Osteoblast (primary cell): ENCODE measurements at regions not wholly inside any gene's neighbourhood (a gene's known extent, or its start where the extent isn't known, plus 50 kb on each side); places are given as distances from the start of the nearest gene placed in this dataset.

ENCODE experiments used
- DNase-seq: peaks from one replicate; pipeline ENCODE4 v3.0.0; 2011; ENCODE audit warnings: low spot score, mixed read lengths; ENCODE audit not compliant: insufficient read length; ENCODE audit errors: missing footprints
- H2AFZ ChIP-seq: 2 replicates; pipeline ENCODE4 v1.6.0; 2011; ENCODE audit warnings: mild to moderate bottlenecking, low read length
- H3K27ac ChIP-seq: 2 replicates; pipeline ENCODE4 v1.5.1; 2011; ENCODE audit warnings: mild to moderate bottlenecking, low read depth, low read length, moderate library complexity
- H3K27me3 ChIP-seq: 2 replicates; pipeline ENCODE4 v1.6.0; 2012; ENCODE audit warnings: mild to moderate bottlenecking, control low read depth, inconsistent platforms, low read length, moderate library complexity; ENCODE audit not compliant: insufficient read depth
- H3K36me3 ChIP-seq: 2 replicates; pipeline ENCODE4 v1.5.1; 2011; ENCODE audit warnings: mild to moderate bottlenecking, low read length, control low read depth, moderate library complexity; ENCODE audit not compliant: insufficient read depth
- H3K4me1 ChIP-seq: 2 replicates; pipeline ENCODE4 v1.5.1; 2011; ENCODE audit warnings: mild to moderate bottlenecking, low read length, control low read depth, moderate library complexity; ENCODE audit not compliant: insufficient read depth
- H3K4me2 ChIP-seq: 2 replicates; pipeline ENCODE4 v1.6.0; 2011; ENCODE audit warnings: mild to moderate bottlenecking, low read length; ENCODE audit not compliant: insufficient read depth
- H3K4me3 ChIP-seq: fragments of 200-600 bp; sonication (generic); 3 replicates; pipeline ENCODE4 v1.5.1; 2012; ENCODE audit warnings: mild to moderate bottlenecking, low read length, inconsistent platforms; ENCODE audit not compliant: insufficient read depth
- H3K79me2 ChIP-seq: 2 replicates; pipeline ENCODE4 v1.6.0; 2012; ENCODE audit warnings: mild to moderate bottlenecking, low read length, control low read depth, inconsistent platforms; ENCODE audit not compliant: insufficient read depth
- H3K9me3 ChIP-seq: 2 replicates; pipeline ENCODE4 v1.5.1; 2011; ENCODE audit warnings: low read depth, low read length, control low read depth
- H4K20me1 ChIP-seq: 2 replicates; pipeline ENCODE4 v1.6.0; 2012; ENCODE audit warnings: mild to moderate bottlenecking, low read length, control low read depth; ENCODE audit not compliant: insufficient read depth
- TF ChIP-seq, protein P1 (sequence below): IDR thresholded peaks from 2 replicates; pipeline ENCODE4 v1.5.1; 2011; ENCODE audit warnings: mild to moderate bottlenecking, low read depth, low read length, moderate library complexity; ENCODE audit errors: extremely low read depth

DNA sequence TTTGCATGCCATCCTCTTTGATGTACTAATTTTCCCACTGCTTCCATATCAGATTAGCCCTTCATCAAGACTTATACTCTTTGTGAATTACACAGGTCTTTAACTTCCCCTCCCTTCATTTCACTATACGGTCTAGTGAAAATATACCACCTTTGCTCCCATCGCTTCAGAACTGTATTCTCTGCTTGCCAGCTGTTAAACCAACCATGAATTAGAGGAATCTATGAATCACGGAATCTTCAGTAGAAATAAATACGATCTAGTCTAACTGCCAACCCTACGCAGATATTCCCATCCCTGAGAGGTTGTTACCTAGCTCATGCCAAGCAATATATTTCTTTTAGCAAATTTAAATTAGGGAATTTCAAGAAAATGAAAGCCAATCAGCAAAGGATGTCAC, 177.8 kb upstream of the MPPED2 start:
- peaks cover 1% of the 10 kb centered on the region for H3K9me3 ChIP-seq

DNA sequence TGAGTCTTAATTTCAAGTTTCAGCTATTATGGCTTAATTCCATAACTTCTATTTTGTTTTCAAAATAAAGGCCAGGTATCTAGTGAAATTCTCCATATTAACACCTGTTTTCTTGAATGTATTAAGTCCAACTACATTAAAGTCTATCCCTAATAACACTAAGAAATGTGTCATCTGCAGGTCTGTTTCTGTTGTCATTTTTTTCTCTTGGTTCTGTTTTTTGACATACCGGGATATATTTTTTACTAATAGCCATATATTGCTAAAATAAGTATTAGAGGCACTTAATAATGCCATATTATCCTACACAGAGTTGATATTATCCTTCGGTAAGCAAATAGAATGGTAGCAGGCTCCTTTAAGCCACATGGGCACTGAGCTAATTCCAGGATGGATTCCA, 176.0 kb upstream of the MPPED2 start:
- Histone ChIP-seq H3K9me3 (peaks cover 1% of the 10 kb centered on the region), H3K4me2 (no peak overlapping the region), H3K79me2 (no peaks in the 10 kb centered on the region), H3K4me3 (no peak overlapping the region), H3K27ac (no peak overlapping the region), H3K4me1 (no peaks in the 10 kb centered on the region), H3K27me3 (no peaks in the 10 kb centered on the region), H2AFZ (no peak overlapping the region), H3K36me3 (no peaks in the 10 kb centered on the region), H4K20me1 (no peaks in the 10 kb centered on the region)
- TF ChIP-seq, protein P1, sequence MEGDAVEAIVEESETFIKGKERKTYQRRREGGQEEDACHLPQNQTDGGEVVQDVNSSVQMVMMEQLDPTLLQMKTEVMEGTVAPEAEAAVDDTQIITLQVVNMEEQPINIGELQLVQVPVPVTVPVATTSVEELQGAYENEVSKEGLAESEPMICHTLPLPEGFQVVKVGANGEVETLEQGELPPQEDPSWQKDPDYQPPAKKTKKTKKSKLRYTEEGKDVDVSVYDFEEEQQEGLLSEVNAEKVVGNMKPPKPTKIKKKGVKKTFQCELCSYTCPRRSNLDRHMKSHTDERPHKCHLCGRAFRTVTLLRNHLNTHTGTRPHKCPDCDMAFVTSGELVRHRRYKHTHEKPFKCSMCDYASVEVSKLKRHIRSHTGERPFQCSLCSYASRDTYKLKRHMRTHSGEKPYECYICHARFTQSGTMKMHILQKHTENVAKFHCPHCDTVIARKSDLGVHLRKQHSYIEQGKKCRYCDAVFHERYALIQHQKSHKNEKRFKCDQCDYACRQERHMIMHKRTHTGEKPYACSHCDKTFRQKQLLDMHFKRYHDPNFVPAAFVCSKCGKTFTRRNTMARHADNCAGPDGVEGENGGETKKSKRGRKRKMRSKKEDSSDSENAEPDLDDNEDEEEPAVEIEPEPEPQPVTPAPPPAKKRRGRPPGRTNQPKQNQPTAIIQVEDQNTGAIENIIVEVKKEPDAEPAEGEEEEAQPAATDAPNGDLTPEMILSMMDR: no peak
- DNase-seq: no peak

More for the DNA sequence above, 177.8 kb upstream of the MPPED2 start:
- Histone ChIP-seq H3K36me3 (no peaks in the 10 kb centered on the region), H3K4me3 (no peak overlapping the region), H3K27ac (no peak overlapping the region), H3K4me2 (no peak overlapping the region), H3K4me1 (no peaks in the 10 kb centered on the region), H2AFZ (no peak overlapping the region), H3K79me2 (no peaks in the 10 kb centered on the region), H3K27me3 (no peaks in the 10 kb centered on the region), H4K20me1 (no peaks in the 10 kb centered on the region)
- DNase-seq: no peak
- TF ChIP-seq, protein P1: no peak

DNA sequence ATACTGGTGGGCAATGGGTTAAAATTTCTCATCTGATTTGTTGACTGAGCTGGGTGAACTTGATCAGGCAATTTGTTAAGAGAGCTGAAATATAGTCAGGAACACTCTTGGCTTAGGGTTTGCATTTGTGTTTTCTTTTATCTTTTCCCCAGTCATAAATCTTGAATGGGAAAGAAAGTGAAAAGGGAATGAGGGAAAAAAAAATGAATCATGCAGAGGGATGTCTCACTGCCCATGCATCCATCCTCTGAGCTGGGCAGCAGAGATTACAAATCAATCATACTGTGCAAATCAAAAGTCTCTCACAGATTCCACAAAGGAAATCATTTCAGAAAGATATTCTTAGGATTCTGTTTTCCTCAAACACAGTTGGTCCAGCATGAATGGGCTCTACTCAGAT, 174.2 kb upstream of the MPPED2 start:
- H3K36me3 ChIP-seq: no peaks in the 10 kb centered on the region
- H3K9me3 ChIP-seq: peaks cover 1% of the 10 kb centered on the region
- H3K4me2 ChIP-seq: no peak overlapping the region
- no peak overlapping the region for H3K4me3 ChIP-seq
- no peaks in the 10 kb centered on the region for H4K20me1 ChIP-seq
- no peaks in the 10 kb centered on the region for H3K79me2 ChIP-seq
- H3K27me3 ChIP-seq: no peaks in the 10 kb centered on the region
- H3K27ac ChIP-seq: no peak overlapping the region
- no peak for DNase-seq
- no peak overlapping the region for H2AFZ ChIP-seq
- TF ChIP-seq, protein P1: no peak
- H3K4me1 ChIP-seq: no peaks in the 10 kb centered on the region

DNA sequence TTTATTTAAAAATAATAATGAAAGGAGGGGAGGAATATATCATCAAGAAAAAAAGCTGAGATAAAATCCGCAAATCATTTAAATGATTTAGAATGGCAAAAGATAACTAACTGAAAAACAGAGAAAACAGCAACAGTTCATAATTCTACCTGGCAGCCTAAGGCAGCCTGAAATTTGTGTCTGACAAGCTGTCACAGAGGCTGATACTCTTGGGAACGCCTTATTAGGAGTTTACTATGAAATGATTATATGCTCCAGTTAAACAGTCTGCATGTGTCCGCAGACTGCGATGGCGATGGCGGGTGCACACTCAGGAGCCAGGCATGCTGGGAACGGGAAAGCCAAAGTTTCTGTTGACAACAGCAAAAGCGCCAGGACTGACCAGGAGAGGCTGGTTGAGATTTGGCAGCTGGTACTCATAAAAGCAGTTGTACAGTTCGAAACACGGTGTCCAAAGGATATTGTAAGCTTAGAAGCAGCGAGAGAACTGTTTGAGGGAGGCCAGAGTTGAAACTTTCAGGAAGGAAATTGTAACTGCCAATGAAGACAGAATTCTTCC, 172.9 kb upstream of the MPPED2 start:
- H3K4me2 ChIP-seq: no peak overlapping the region
- TF ChIP-seq, protein P1: no peak
- no peak overlapping the region for H3K27ac ChIP-seq
- no peaks in the 10 kb centered on the region for H3K79me2 ChIP-seq
- H3K4me3 ChIP-seq: no peak overlapping the region
- no peak for DNase-seq
- no peaks in the 10 kb centered on the region for H3K27me3 ChIP-seq
- H2AFZ ChIP-seq: no peak overlapping the region
- no peaks in the 10 kb centered on the region for H4K20me1 ChIP-seq
- peaks cover 1% of the 10 kb centered on the region for H3K9me3 ChIP-seq
- no peaks in the 10 kb centered on the region for H3K4me1 ChIP-seq
- H3K36me3 ChIP-seq: no peaks in the 10 kb centered on the region
